ENCODE measurements at regions not wholly inside any gene's neighbourhood (a gene's known extent, or its start where the extent isn't known, plus 50 kb on each side); places are given as distances from the start of the nearest gene placed in this dataset.

DNA sequence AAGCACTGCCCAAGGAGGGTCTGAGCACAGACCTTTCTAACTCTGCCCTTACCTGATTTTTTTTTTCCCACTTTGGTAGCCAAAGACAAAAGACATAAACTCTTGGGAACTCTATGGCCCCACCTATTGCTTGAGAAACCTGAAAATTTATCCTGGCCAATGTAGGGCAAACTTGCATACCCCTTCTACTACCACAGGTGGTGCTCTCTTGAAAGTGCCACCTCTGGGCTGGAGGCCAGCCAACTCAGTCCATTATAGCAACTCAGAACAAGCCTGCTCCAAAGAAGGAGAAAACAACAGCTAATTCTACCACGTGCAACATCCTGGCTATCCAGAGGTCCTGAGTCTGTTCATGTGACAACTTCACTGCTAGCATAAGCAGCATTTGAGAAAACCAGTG, 55.7 kb upstream of the ABCD2 start:
- Histone ChIP-seq H3K79me1 (ENCODE audit: insufficient read depth, low read depth, low read length, poor library complexity, severe bottlenecking) (no peaks in the 10 kb centered on the region), H3K9me3 (ENCODE audit: control insufficient read depth, low read depth, low read length) (no peaks in the 10 kb centered on the region), H3K18ac (ENCODE audit: insufficient read length, low read depth, low read length) (no peak overlapping the region), H3K9ac (ENCODE audit: extremely low read depth, insufficient read length, low read length) (no peak overlapping the region), H3K23ac (ENCODE audit: insufficient read length, low read depth, low read length) (no peak overlapping the region), H3K27ac (ENCODE audit: insufficient read length, low read depth, low read length) (no peak overlapping the region), H3K23me2 (ENCODE audit: insufficient read length, low read depth, low read length, poor library complexity, severe bottlenecking) (no peaks in the 10 kb centered on the region), H3T11ph (ENCODE audit: low read length) (no peak overlapping the region), H2AFZ (ENCODE audit: low read length) (no peak overlapping the region), H3K27me3 (ENCODE audit: insufficient read depth, low read length) (no peaks in the 10 kb centered on the region), H2BK20ac (ENCODE audit: low read depth, low read length, poor library complexity, severe bottlenecking) (no peak overlapping the region), H2BK5ac (ENCODE audit: insufficient read length, low read length) (no peak overlapping the region), H2BK12ac (ENCODE audit: insufficient read length, low read depth, low read length) (no peak overlapping the region), H3K14ac (ENCODE audit: insufficient read depth, low read length) (no peak overlapping the region), H4K20me1 (ENCODE audit: control insufficient read depth, insufficient read depth, insufficient read length) (no peaks in the 10 kb centered on the region), H3K4me2 (ENCODE audit: insufficient read depth, insufficient read length, low read length) (no peak overlapping the region), H2BK120ac (ENCODE audit: low read depth, low read length, poor library complexity, severe bottlenecking) (no peak overlapping the region), H4K91ac (ENCODE audit: insufficient read length, low read depth, low read length) (no peak overlapping the region), H3K4me1 (ENCODE audit: insufficient read depth, low read length) (no peaks in the 10 kb centered on the region), H2BK15ac (ENCODE audit: low read depth, low read length) (no peak overlapping the region), H4K8ac (replicated peaks; ENCODE audit: insufficient read length, low read depth, low read length) (no peak overlapping the region), H3K56ac (ENCODE audit: insufficient read length, low read depth, low read length) (no peak overlapping the region), H4K5ac (ENCODE audit: insufficient read length, low read depth, low read length) (no peak overlapping the region), H2AK5ac (ENCODE audit: insufficient read length, low read length) (no peak overlapping the region), H3K79me2 (ENCODE audit: insufficient read depth, low read length) (no peaks in the 10 kb centered on the region), H3K4ac (ENCODE audit: low read depth, low read length) (no peak overlapping the region)
- TF ChIP-seq, protein P1, sequence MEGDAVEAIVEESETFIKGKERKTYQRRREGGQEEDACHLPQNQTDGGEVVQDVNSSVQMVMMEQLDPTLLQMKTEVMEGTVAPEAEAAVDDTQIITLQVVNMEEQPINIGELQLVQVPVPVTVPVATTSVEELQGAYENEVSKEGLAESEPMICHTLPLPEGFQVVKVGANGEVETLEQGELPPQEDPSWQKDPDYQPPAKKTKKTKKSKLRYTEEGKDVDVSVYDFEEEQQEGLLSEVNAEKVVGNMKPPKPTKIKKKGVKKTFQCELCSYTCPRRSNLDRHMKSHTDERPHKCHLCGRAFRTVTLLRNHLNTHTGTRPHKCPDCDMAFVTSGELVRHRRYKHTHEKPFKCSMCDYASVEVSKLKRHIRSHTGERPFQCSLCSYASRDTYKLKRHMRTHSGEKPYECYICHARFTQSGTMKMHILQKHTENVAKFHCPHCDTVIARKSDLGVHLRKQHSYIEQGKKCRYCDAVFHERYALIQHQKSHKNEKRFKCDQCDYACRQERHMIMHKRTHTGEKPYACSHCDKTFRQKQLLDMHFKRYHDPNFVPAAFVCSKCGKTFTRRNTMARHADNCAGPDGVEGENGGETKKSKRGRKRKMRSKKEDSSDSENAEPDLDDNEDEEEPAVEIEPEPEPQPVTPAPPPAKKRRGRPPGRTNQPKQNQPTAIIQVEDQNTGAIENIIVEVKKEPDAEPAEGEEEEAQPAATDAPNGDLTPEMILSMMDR (conservative IDR thresholded peaks at IDR 0.05), result peak; percentile 41; the same call in 2 of the 3 replicates
- H3K27me3 Mint-ChIP-seq (ENCODE audit: low read depth), result peaks cover 2% of the 10 kb centered on the region; the same call in 1 of the 2 replicates
- H3K36me3 Mint-ChIP-seq (ENCODE audit: insufficient read depth in 1 of 3, low read depth in 3 of 3), result peaks cover 0 to 20% (median 0%) of the 10 kb centered on the region in 3 experiments; a peak in 3 of 7 replicates
- H3K9me3 Mint-ChIP-seq, result peaks cover 6 to 10% of the 10 kb centered on the region in 2 experiments
- H3K4me1 Mint-ChIP-seq, result peaks cover 7% of the 10 kb centered on the region in 2 experiments; a peak in 2 of 4 replicates
- no CpG with 5 or more reads among the region's 1 CpG for WGBS (ENCODE audit: extremely low coverage, insufficient read length, low lambda C conversion rate)
- no peak overlapping the region for H3K4me3 Mint-ChIP-seq
- H3K27ac Mint-ChIP-seq, result no peak overlapping the region
- DNase-seq, result no peak

Measured in H9 (cell line).